HPDE6-E6E7 (cell line): ENCODE measurements at regions not wholly inside any gene's neighbourhood (a gene's known extent, or its start where the extent isn't known, plus 50 kb on each side); places are given as distances from the start of the nearest gene placed in this dataset.

Source experiments
- DNase-seq: peaks from one replicate; pipeline ENCODE4 v3.0.0; 2011; ENCODE audit warnings: missing footprints; ENCODE audit errors: extremely low spot score

- DNase-seq, result no peak
These were observed 82.6 kb upstream of the DHX15 start for GRCh38 chr4:24666816-24667477.

GRCh38 chr4:24668956-24669355 lies 84.6 kb upstream of the DHX15 start:
- no peak for DNase-seq

DNA sequence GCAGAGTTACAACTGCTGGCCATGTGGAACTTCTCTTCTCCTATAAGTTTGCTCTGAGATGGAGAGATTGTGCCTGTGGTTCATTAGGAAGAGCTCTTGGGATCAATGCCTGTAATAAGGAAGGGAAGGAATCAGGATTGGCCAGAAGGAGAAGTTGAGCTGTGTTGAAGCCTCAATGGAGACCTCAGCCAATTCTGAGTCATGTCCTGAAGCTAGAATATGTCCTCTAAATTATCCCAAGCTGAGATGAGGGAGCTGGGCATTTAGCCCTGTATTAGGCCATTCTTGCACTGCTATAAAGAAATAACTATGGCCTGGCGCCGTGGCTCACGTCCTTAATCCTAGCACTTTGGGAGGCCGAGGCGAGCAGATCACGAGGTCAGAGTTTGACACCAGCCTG lies 85.4 kb upstream of the DHX15 start:
- DNase-seq, result no peak

GRCh38 chr4:24671849-24672248 lies 87.5 kb upstream of the DHX15 start:
- DNase-seq, result no peak

GRCh38 chr4:24672880-24673279 lies 88.5 kb upstream of the DHX15 start:
- DNase-seq, result no peak

DNA sequence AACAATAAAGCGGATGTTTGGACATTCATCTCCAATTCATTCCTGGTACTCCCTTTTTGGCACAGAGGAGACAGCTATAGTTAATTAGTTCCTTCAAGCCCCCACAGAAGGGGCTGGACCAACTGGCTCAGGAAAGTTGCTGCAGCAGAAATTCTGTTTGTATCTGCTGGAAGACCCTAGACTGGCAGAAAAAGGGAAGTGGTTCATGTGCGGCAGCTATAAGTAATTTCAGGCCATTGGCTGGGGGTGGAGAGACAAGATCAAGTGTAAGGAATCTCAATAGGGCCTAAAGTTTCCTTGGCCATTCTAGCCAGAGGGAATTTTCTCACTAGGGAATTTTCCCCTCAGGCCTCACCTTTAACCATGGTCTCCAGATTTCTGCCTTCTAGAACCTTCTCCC lies 89.9 kb upstream of the DHX15 start:
- no peak for DNase-seq

GRCh38 chr4:24675721-24676389 lies 91.5 kb upstream of the DHX15 start:
- no peak for DNase-seq

- no peak for DNase-seq
These were observed 93.6 kb upstream of the DHX15 start for GRCh38 chr4:24677909-24678308.

GRCh38 chr4:24680746-24681448 lies 96.5 kb upstream of the DHX15 start:
- DNase-seq, result no peak

- DNase-seq, result no peak
These were observed 98.8 kb upstream of the DHX15 start for GRCh38 chr4:24683116-24683515.

DNA sequence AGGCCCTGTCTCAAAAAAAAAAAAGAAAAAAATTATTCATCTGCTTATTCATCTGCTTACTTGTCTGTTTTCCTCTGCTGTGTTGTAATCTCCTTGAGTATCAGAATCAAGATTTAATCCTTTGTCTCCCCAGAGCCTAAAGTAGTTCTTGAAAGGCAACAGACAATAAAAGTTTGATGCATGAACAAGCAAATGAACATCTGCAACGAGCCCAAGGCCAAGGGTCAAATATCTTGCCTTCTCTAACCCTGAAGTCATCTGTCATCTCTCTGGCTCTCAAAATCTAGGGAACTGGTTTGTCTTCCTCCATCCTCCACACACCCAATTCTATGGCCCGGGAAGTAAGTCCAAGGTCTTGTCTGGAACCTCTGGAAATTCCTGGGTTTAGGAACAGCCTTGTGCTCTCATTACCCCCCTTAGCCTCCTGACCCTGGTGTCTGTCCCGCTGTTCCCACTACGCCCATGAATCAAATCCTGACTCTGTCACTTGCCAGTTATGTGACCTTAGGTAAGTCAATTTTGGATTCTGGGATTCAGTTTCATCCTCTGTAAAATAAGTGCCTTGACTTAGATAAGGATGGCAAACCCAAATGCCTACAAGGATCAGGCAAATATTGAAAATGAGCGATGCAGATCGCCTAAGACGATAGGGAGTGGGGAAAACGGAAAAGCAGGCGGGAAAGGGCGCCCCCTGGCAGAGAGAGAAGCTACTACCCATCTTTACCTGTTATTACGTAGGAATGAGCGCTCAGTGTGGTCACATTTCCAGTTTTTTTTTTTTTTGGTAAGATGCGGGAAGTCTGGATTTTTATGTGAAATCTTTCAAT lies 102.7 kb upstream of the DHX15 start:
- DNase-seq, result no peak

- DNase-seq, result no peak
These were observed 104.1 kb upstream of the DHX15 start for GRCh38 chr4:24688453-24688852.

DNA sequence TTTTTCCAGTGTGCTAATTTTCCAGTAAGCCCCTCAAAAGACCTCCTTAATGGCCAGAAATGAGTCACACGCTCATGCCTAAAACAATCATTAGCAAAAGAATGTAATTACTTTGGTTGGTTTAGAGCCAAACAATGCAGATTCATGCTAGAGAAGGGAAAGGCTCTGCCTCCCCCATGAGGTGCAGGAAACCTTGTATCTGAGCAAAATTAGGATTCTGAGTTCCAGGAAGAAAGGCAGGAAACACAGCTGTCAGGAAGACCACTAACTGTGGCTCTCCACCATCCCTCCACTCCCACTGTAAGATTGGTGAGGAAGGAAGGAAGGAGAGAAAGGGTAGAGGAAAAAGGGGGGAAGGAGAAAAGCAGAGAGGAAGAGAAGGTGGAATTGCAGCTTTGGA lies 104.9 kb upstream of the DHX15 start:
- DNase-seq, result no peak

DNA sequence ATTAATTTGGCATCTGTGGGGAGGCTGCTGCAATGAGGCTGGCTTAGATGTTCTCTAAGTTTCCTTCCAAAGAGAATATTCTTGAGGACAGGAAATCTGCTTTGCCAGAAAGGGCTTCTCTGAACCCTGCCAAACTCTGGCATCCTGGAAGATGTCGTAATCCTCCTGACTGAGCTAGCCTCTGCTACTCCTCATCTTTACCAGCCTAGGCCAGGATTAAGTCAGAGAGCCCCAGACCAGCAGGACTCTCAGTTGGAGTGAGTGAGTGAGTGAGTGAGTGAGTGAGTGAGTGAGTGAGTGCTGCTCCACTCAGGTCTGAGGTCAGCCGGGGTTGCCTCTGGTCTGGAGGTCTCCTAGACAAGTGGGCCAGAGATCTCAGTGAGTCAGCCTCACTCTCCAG lies 104.9 kb upstream of the SOD3 start:
- DNase-seq, result no peak

GRCh38 chr4:24693636-24694035 lies 101.7 kb upstream of the SOD3 start:
- DNase-seq, result no peak

GRCh38 chr4:24700118-24700517 lies 95.3 kb upstream of the SOD3 start:
- no peak for DNase-seq

DNA sequence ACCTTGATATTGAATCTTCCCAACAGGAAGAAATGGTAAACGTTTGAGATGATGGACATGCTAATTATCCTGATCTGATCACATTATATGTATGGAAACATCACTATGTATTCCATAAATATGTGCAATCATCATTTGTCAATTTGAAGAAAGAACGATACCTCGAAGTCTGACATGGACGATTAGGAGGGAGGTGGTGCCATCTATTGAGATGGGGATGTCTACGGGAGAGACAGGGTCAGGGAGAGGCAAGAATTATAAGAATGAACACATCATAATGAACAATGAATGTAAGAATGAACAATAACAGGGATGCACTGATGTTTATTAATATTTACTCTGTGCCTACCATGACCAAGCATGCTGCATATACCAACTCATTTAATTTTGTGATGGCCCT lies 93.7 kb upstream of the SOD3 start:
- DNase-seq, result no peak

DNA sequence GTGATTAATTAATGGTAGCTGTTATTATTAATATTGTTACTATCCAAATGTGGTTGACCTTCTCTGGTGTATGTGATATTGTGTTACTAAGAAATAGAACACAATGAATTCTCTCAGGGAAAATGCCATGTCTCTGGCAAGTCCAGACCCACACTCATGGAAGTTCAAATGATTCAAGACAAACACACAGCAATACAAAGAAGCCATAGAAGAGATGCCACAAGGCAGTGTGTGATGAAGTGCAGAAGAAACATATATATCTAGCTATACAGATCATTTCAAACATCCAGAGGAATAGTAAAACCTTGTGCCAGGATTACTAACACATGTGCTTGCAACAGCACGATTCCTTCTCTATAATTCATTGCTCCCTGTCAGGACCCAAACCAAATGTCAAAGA lies 93.1 kb upstream of the SOD3 start:
- DNase-seq, result no peak

DNA sequence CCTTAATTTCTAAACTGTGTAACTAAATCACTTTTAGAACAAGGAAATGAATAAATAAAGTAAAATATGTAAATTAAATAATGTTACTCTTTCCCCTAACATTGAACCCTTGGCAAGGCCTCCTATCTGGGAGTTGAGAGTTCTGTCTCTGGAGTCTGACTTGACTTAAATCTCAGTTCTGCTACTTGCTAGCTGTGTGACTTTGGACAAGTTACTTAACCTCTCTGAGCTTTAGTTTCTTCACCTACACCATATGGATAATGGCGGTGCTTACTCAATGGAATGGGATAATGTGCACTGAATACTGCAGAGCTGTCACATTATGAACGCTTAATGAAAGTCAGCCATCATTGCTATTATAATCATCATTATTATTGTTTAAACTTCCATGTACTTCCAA lies 92.1 kb upstream of the SOD3 start:
- DNase-seq, result no peak

- no peak for DNase-seq
These were observed 91.2 kb upstream of the SOD3 start for GRCh38 chr4:24704149-24704548.

DNA sequence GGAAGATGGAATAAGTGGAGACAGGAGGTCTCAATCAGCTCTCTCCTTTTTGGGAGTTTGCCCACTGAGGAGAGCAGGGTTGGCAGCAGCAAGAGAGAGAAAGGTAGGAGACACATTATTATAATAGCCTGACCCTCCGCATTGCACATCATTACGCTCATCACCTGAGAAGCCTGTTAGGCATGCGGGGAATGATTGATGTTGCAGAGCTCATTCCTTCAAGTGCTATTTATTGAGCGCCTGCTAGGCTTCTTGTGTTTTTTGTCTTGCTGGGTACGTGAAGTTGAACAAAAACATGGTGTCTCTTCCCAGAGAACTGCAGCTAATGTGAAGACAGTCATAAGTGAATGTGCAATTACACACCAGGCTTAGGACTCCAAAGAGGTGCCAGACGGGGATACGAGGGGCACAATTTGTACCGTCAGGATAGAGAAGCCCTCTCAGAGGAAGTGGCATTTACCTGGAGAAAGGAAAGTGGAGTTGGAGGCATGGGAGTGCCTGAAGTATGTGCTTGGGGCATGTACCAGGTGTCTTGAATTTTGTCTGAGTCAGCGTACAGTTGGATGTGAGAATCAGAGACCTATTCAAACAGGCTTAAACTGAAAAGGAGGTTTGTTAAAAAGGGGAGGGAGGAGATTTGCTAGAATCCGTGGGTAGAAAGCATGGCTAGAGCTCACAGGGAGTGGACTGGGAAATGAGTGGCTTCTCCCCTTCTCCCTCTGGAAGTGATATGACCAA lies 90.2 kb upstream of the SOD3 start:
- DNase-seq, result no peak

- no peak for DNase-seq
These were observed 81.8 kb upstream of the SOD3 start for GRCh38 chr4:24713604-24714003.
